Neural cell (in vitro differentiated cells): ENCODE measurements at regions not wholly inside any gene's neighbourhood (a gene's known extent, or its start where the extent isn't known, plus 50 kb on each side); places are given as distances from the start of the nearest gene placed in this dataset.
A peak's percentile ranks its signal among the peaks of the same experiment; 100 is the strongest.

ENCODE experiments used
- CTCF ChIP-seq: fragments of 450-650 bp; IDR thresholded peaks from 2 replicates; pipeline ENCODE4 v1.5.1; 2014; ENCODE audit warnings: antibody characterized with exemption, mild to moderate bottlenecking, moderate library complexity; ENCODE audit not compliant: poor library complexity, severe bottlenecking
- EP300 ChIP-seq: fragments of 450-650 bp; conservative IDR thresholded peaks from 2 replicates; pipeline ENCODE4 v1.6.1; 2014; ENCODE audit warnings: antibody characterized with exemption, mild to moderate bottlenecking, moderate library complexity; ENCODE audit not compliant: poor library complexity, severe bottlenecking
- EZH2 ChIP-seq: fragments of 200-600, 300-800 bp; shearing (Covaris generic), sonication (generic); IDR thresholded peaks from 2 replicates; pipeline ENCODE4 v1.6.1; 2014; ENCODE audit warnings: antibody characterized with exemption, low read length, borderline replicate concordance, mild to moderate bottlenecking; ENCODE audit not compliant: insufficient read depth, poor library complexity, severe bottlenecking
- POLR2AphosphoS5 ChIP-seq: IDR thresholded peaks from 2 replicates; pipeline ENCODE4 v1.6.1; 2012
- RAD21 ChIP-seq: fragments of 450-650 bp; conservative IDR thresholded peaks from 2 replicates; pipeline ENCODE4 v1.6.1; 2014; ENCODE audit warnings: antibody characterized with exemption, mild to moderate bottlenecking, moderate library complexity
- REST ChIP-seq: IDR thresholded peaks from 2 replicates; pipeline ENCODE4 v1.6.1; 2012; ENCODE audit warnings: borderline replicate concordance
- SMC3 ChIP-seq: fragments of 450-650 bp; conservative IDR thresholded peaks from 2 replicates; pipeline ENCODE4 v1.6.1; 2014; ENCODE audit warnings: antibody characterized with exemption, mild to moderate bottlenecking, moderate library complexity; ENCODE audit not compliant: poor library complexity
- TAF1 ChIP-seq: IDR thresholded peaks from 2 replicates; pipeline ENCODE4 v1.6.1; 2012; ENCODE audit warnings: low read depth

DNA sequence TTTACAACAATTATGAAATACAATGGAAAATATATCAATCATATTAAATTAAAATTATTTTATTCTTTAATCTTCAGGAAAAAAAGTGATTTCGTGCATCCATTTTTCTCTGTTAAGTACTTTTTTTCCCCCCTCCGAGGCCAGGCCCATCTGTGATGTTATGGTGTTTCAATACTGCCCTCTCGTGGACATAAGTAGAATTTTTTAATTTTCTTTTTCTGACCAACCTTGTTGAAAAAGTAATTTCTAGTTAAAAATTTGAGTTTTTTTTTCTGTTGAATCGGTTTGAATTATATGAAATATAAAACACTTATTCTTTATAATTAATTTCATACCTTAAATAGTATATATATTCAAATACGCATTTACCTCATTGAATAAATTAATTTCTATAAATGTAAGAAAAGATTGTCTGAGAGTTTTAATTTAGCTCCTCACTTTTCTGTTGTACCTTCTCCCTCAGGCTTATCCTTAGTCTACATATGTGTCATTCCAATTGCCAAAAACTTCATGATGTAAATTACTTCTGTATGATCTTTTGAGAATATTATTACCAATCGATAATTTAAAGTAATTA is 175.8 kb upstream of the TECRL start:
- peak; percentile 47 for TF ChIP-seq CTCF
- TF ChIP-seq POLR2AphosphoS5 = no peak
- TF ChIP-seq EZH2 = no peak
- no peak for TF ChIP-seq TAF1
- no peak for TF ChIP-seq EP300
- no peak for TF ChIP-seq SMC3
- peak; percentile 51 for TF ChIP-seq RAD21
- TF ChIP-seq REST = no peak
